AG10803 (cell line): ENCODE measurements at regions not wholly inside any gene's neighbourhood (a gene's known extent, or its start where the extent isn't known, plus 50 kb on each side); places are given as distances from the start of the nearest gene placed in this dataset.
A peak's percentile ranks its signal among the peaks of the same experiment; 100 is the strongest.

Experiments
- DNase-seq: peaks from one replicate; pipeline ENCODE4 v3.0.0; 2010; ENCODE audit warnings: low read depth
- H3K4me3 ChIP-seq: 2 replicates; pipeline ENCODE4 v1.5.1; 2011; ENCODE audit warnings: mild to moderate bottlenecking, low read length, control low read depth
- TF ChIP-seq, protein P1 (sequence below): conservative IDR thresholded peaks from 2 replicates; pipeline ENCODE4 v1.5.1; 2011; ENCODE audit warnings: mild to moderate bottlenecking, low read length, control low read depth, inconsistent platforms

DNA sequence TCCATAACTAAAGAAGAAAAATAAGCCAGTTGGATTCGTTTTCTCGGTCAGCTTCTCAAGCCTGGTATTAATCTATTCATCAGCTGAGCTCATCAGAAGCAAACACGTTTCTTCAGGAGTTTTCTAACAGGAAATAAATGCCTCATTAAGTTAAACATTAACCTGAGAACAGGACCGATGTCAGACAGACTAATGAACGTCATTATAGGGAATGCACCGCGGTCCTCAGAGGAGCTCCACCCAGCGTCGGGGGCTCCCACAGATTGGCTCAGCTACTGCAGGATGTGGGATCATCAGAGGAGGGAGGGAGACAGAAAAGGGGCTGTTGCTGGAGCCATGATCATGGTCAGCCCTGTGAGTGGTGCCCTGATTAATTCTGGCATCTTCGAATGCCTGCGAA is 615.4 kb downstream of the PTPRU start:
- no peak overlapping the region for H3K4me3 ChIP-seq
- DNase-seq, result no peak

DNA sequence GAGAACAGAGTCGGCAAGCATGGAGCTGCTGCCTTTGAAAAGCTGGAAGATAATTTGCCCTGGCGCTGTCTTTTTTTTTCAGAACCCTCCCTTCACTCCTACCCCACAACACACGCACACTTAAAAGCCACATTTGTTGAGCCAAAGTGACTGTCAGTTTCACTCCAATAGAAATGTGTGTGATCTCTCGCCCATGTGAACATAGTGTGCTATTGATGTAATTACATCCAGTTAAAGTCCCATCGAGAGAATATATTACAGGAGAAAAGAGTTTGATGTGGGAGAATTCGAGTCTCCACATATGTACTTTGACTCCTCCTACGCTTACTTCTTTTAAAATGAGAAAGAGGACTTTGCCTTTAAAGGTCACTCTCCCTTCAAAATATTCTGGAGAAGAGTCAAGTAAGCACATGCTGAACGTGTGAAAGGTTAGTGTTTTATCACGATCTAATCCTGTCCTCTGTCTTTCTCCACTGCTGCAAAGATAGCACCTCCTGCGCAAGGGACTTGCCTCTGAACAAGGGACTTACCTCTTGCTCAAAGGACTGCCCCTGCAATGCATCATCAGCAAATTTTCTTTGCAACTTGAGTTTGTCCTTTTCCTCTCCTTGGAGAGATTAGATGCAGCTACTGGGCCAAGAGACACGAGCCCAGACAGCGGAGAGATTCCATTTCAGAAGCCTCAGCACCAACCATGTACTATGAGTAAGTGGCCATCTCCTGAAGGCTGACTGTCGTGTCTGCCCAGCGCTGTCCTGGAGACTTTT is 613.9 kb downstream of the PTPRU start:
- TF ChIP-seq, protein P1, sequence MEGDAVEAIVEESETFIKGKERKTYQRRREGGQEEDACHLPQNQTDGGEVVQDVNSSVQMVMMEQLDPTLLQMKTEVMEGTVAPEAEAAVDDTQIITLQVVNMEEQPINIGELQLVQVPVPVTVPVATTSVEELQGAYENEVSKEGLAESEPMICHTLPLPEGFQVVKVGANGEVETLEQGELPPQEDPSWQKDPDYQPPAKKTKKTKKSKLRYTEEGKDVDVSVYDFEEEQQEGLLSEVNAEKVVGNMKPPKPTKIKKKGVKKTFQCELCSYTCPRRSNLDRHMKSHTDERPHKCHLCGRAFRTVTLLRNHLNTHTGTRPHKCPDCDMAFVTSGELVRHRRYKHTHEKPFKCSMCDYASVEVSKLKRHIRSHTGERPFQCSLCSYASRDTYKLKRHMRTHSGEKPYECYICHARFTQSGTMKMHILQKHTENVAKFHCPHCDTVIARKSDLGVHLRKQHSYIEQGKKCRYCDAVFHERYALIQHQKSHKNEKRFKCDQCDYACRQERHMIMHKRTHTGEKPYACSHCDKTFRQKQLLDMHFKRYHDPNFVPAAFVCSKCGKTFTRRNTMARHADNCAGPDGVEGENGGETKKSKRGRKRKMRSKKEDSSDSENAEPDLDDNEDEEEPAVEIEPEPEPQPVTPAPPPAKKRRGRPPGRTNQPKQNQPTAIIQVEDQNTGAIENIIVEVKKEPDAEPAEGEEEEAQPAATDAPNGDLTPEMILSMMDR, result no peak
- DNase-seq, result no peak
- H3K4me3 ChIP-seq, result no peak overlapping the region

More for the DNA sequence above, 615.4 kb downstream of the PTPRU start:
- TF ChIP-seq, protein P1, result no peak

DNA sequence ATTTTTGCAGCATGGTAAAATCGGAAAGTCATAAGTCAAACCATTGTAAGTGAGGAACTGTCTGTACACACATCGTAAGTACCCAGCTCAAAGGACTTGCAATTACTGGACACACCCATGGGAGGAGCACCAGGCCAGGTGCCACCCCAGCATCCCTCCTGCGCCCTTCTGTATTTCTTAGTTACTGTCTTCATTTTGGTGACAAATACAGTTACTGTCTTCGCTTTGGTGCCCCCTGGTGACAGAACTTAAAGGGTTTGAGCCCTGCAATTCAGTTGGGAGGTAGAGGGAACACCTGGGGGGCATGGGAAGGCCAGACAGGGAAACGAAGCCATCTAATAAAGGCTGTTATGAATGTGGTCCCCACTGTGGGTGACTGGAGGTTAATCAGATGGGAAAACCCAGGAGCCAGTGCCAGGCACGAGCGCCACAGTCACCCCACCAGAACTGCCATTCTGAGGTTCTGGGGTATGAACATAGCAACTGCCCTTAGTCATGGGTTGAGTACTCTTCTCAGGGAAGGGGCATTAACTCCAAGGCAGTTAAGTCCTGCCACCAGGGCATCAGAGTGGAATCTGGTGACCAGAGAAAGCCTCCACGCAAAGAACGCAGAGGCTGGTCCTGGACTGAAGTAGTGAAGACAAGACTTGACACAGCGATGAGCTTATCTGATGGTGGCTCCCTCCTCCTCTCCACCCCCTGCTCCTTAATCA is 612.9 kb downstream of the PTPRU start:
- H3K4me3 ChIP-seq, result no peak overlapping the region
- peak; percentile 30 for DNase-seq
- TF ChIP-seq, protein P1, result peak; percentile 63

DNA sequence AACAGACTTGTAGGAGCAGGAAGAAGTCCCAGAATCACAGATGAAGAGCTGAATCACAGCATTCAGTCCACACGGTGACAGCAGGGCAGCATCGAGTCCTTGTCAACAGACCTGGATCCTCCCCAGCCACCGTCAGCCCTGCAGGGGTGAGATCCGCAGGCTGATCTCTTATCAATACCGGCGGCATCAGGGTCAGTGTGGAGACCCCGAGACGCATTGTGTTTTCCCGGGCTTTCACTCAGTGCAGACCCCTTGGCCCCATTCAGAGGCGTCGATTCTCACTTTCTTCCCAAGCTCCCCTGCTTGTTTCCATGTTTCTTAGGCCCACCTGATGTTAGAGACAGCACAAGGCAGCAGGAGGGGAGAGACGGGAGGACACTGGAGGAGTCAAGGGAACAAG is 609.6 kb downstream of the PTPRU start:
- H3K4me3 ChIP-seq, result no peak overlapping the region
- TF ChIP-seq, protein P1, result no peak
- no peak for DNase-seq

DNA sequence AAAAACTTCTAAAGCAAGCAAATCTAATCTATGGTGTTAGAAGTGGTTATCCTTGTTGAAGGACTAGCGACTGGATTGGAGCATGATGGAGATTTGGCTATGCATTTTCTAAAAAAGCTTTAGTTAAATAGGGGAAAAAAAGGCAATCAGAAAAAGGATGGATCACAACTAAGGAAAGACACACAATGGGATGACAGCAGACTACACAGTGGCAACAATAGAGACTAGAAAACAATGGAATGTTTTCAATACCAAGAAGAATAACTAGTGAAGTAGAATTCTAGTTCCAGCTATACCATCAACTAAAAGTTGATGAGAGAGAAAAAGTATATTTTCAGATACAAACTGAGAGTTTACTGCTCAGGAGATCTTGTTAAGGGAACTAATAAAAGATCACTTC is 605.8 kb downstream of the PTPRU start:
- no peak overlapping the region for H3K4me3 ChIP-seq
- TF ChIP-seq, protein P1, result no peak
- DNase-seq, result no peak

DNA sequence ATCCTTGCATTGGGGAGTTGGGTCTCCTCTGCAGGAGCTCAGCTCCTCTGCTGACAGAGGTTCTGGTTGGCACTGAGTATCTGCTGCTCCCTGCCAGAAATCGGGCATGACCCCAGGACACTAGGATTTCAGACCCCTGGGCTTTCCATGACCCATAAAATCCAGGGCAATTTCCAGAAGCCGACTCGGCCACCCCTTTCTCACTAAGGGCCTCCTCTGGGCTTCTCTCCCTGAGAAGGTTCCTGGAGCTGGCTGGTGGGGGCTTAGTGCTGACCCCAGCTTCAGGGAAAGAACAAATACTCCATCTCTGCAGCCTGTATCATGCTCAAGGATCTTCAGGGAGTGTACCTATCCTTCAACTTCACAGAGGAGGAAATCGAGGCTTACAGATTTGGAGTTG is 603.4 kb downstream of the PTPRU start:
- no peak overlapping the region for H3K4me3 ChIP-seq
- DNase-seq, result no peak
- TF ChIP-seq, protein P1, result no peak
